ENCODE measurements at regions not wholly inside any gene's neighbourhood (a gene's known extent, or its start where the extent isn't known, plus 50 kb on each side); places are given as distances from the start of the nearest gene placed in this dataset.
A peak's percentile ranks its signal among the peaks of the same experiment; 100 is the strongest.

GRCh38 chr4:116926631-116927295 is 158.6 kb downstream of the TRAM1L1 start:
- intact Hi-C loops (cut with DNase I; ENCODE audit: low total_unique reads): no loop called here
- no peak for DNase-seq (ENCODE audit: low spot score in 2 of 2)
- WGBS, 2 donors: 92 to 97% methylated on average over 2 of the region's 2 CpGs
- no peak overlapping the region for H3K4me3 ChIP-seq (ENCODE audit: low read depth, poor library complexity, severe bottlenecking)
- no peak for TF ChIP-seq POLR2A (IDR thresholded peaks at IDR 0.05)
- TF ChIP-seq CTCF (IDR thresholded peaks at IDR 0.05): no peak

GRCh38 chr4:116925900-116926457 is 159.4 kb downstream of the TRAM1L1 start:
- H3K4me3 ChIP-seq (ENCODE audit: low read depth, poor library complexity, severe bottlenecking): no peak overlapping the region
- intact Hi-C loops (cut with DNase I; ENCODE audit: low total_unique reads): no loop called here
- 5 to 8% methylated on average over 24 to 25 of the region's 51 CpGs for WGBS, 2 donors
- no peak for TF ChIP-seq CTCF (IDR thresholded peaks at IDR 0.05)
- no peak for TF ChIP-seq POLR2A (IDR thresholded peaks at IDR 0.05)
- peak in 1 of 2 donors; percentile 78 for DNase-seq (ENCODE audit: low spot score in 2 of 2)

- no peak for DNase-seq (ENCODE audit: low spot score in 2 of 2)
- intact Hi-C loops (cut with DNase I; ENCODE audit: low total_unique reads): no loop called here
- 72 to 89% methylated on average over 4 of the region's 4 CpGs for WGBS, 2 donors
- TF ChIP-seq POLR2A (IDR thresholded peaks at IDR 0.05) (no peak), CTCF (IDR thresholded peaks at IDR 0.05) (no peak)
- no peak overlapping the region for H3K4me3 ChIP-seq (ENCODE audit: low read depth, poor library complexity, severe bottlenecking)
These were observed 162.0 kb downstream of the TRAM1L1 start for GRCh38 chr4:116923389-116923788.

- H3K4me3 ChIP-seq (ENCODE audit: low read depth, poor library complexity, severe bottlenecking): no peak overlapping the region
- 80 to 93% methylated on average over 1 of the region's 1 CpG for WGBS, 2 donors
- DNase-seq (ENCODE audit: low spot score in 2 of 2): no peak
- intact Hi-C loops (cut with DNase I; ENCODE audit: low total_unique reads): no loop called here
- TF ChIP-seq POLR2A (IDR thresholded peaks at IDR 0.05): no peak
- no peak for TF ChIP-seq CTCF (IDR thresholded peaks at IDR 0.05)
These were observed 171.9 kb downstream of the TRAM1L1 start for GRCh38 chr4:116913451-116913850.

- no peak overlapping the region for H3K4me3 ChIP-seq (ENCODE audit: low read depth, poor library complexity, severe bottlenecking)
- no peak for DNase-seq (ENCODE audit: low spot score in 2 of 2)
- TF ChIP-seq CTCF (IDR thresholded peaks at IDR 0.05) (no peak), POLR2A (IDR thresholded peaks at IDR 0.05) (no peak)
- WGBS, 2 donors: 54 to 92% methylated on average over 2 of the region's 2 CpGs
- intact Hi-C loops (cut with DNase I; ENCODE audit: low total_unique reads): no loop called here
These were observed 178.6 kb downstream of the TRAM1L1 start for GRCh38 chr4:116906758-116907157.

GRCh38 chr4:116899561-116899960 is 185.8 kb downstream of the TRAM1L1 start:
- no peak overlapping the region for H3K4me3 ChIP-seq (ENCODE audit: low read depth, poor library complexity, severe bottlenecking)
- 78 to 90% methylated on average over 1 of the region's 1 CpG for WGBS, 2 donors
- intact Hi-C loops (cut with DNase I; ENCODE audit: low total_unique reads): no loop called here
- no peak for TF ChIP-seq POLR2A (IDR thresholded peaks at IDR 0.05)
- no peak for TF ChIP-seq CTCF (IDR thresholded peaks at IDR 0.05)
- DNase-seq (ENCODE audit: low spot score in 2 of 2): no peak

Data from lower leg skin (tissue), 4 donors.